GM19467 (cell line): ENCODE measurements at regions not wholly inside any gene's neighbourhood (a gene's known extent, or its start where the extent isn't known, plus 50 kb on each side); places are given as distances from the start of the nearest gene placed in this dataset.

Source experiments
- ATAC-seq: cut with Tn5 transposase; IDR thresholded peaks from one replicate; pipeline ENCODE4 v1.9.1; 2021; ENCODE audit warnings: mild to moderate bottlenecking, moderate library complexity; ENCODE audit not compliant: unreplicated experiment

- ATAC-seq = no peak
These were observed 54.6 kb downstream of the ZFP36L2 start for GRCh38 chr2:43171789-43172188.

DNA sequence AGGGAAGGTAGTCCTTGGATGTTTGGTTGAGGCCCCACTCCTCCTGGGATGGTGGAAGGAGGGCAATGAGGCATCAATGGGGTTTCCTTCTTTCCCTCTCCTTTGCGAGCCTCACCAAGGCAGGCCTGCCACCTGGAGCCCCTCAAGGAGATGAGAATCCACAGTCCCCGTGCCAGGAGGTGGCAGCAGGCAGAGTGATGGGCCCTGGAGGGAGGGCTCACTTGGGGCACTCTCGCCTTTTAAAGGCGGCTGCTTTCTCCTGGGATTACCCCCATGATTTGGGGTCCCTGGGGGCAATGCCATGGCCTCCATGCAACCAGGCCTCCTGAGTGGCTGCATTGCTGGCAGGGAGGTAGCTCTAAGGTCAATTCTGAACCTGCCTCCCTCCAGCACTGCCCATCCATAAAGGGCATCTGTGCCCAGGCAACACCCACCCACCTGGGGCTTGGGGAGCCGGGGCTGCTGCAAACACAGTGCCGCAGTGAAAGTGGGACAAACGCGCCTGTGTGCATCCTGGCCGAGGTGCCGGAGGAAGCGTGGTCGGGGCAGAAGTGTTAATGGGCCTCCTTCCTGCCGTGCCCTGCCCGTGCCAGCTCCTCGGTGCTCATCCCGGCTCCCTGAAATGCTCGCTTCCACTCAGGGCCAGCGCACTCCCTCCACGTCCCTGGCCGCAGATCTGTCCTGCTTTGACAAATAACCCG, 55.9 kb downstream of the ZFP36L2 start:
- no peak for ATAC-seq

DNA sequence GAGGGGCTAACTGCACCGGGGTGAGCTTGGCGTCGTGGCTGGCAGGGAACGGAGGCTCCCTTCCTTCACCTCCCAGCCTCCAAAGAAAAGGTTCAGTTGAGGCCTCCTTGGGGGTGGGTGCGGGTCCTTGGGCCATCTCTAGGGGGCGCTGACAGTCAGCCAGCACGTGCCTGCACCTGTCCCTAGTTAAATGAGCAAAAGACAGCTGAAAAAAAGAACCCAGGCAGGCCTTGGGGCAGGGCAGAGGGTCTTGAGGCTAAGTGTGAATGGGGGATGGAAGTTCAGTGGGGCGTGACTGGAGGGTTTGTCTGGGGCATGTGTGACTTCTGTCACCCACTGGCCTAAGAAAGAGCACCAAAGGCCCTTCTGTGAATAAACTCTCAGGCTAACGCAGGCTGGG, 56.4 kb downstream of the ZFP36L2 start:
- no peak for ATAC-seq

- no peak for ATAC-seq
These were observed 57.1 kb downstream of the ZFP36L2 start for GRCh38 chr2:43169099-43169945.

DNA sequence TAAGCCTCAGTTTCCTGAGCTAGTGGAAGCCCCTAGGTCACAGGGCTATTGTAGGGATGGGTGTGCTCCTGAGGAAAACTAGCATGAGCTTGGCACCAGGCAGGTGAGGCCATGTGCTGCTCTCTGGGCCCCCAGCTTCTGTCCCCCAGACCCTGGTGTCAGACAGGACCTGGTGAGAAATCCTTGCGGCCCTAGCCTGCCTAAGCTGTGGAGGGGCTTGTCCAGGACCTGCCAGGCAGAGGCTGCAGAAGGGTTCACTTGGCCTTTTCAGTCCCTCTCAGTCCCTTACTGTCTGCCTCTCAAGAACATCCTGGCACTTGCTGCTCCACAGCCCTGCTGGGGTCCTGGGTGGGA, 58.4 kb downstream of the ZFP36L2 start:
- no peak for ATAC-seq

DNA sequence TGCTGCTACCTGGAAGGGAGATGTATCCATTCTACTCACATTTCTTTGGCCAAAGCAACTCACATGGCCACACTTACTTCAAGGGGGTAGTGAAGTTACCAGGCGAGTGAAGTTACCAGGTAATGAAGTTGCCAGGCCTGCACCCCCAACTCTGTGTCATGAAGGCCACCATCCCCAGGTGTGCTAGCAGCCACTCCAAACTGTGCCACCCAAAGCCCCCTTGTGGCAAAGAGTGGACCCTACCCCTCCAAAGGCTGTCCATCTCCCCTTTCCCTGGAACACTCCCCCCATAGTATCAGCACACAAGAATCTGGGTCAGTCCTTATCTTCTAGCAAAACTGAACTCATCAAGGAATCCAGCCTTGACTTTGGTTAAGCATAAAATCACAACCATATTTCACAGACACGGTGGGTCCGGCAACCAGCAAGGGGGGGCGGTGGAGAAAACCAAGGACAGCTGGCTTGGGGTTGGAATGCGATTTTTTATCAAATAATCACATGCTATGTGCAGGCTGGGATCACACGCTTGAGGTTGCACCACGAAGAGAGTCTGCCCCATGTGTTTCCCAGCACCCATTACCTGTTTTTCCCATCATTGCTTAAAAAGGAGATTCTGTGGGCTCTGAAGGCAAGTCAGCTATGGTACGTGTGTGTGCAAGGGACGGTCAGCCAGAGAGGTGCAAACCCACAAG, 60.9 kb downstream of the ZFP36L2 start:
- no peak for ATAC-seq

DNA sequence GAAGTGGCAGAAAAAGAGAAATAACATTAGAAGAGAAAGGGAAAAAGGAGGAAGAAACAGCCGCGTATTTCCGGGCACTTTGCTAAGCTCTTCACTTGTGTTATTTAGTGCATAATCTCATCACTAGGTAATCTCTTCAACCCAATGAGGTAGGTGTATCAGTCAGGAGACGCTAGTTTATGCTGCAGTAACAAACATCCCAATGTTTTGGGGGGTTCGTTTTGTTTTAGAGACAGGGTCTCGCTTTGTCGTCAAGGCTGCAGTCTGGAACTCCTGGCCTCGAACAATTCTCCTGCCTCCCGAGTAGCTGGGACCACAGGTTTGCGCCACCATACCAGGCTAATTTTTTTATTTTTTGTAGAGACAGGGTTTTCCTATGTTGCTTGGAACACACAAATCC, 61.7 kb downstream of the ZFP36L2 start:
- ATAC-seq = no peak

GRCh38 chr2:43163584-43164270, 62.7 kb downstream of the ZFP36L2 start:
- no peak for ATAC-seq

DNA sequence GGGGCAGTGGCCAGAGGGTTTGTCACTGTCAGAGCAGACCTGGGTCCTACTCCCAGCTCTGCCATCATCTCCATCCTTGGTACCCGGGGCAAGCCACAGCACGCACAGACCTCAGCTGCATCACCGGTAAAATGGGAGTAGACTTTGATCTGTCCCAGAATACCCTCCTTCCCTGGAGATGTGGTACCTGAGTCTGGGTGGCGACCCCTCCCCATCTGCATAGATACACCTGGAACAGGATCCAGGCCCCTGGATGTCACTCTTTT, 64.0 kb downstream of the ZFP36L2 start:
- no peak for ATAC-seq

DNA sequence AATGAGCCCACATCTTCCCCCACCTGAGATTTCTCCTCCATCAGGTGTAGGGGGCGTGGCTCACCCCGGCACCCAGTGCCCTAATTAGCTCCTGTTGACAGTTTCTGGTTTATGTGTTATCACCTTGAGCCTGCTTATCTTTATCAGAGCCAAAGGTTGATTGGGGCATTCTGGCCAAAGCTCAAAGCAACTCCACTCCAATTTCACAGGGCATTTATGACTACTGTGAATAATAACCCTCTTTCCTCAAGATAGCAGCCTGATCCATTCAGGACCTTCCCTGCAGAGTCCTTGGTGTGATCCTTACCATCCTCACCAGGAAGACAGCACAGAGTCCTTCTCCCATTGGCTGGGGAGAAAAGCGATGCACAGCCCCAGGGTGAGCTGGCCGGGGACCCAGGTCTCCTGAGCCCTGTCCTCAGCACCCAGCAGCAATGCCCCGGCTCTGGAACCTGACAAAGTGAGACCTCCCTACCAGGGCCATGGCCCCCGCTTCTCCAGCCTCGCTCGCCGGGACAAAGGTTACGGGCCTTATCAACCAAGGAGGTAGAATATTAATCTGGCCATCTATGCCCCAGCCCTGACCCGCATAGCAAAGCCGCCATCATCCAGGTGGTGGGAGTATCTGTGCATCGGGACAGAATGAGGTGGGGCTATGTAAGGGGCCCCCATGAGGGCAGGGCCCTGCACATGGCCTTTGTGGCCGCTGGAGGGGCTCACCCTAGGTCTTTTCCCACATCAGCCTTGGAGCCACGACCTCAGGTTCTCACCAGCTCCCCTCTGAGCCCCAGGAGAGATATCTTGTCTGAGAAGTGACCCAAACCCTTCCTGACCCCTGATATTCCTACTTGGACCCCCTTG, 64.5 kb downstream of the ZFP36L2 start:
- ATAC-seq = no peak

DNA sequence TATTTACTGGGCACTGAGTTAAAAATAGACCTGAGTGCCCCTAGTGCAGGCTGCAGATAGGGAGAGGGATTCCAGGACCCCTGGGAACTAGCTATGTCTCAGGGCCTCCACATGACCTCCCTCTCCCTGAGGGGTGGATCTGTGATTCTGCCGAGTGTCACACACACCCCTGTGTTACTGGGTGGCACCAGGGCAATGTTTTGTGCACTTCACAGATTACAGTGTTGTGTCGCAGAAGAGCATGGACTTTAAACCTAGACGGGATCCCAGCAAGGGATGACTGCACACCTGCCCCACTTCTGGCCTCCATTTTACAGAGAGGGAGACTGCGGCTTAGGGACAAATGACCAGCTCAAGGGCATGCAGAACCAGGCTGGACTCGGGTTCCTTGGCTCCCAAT, 65.6 kb downstream of the ZFP36L2 start:
- ATAC-seq = no peak

DNA sequence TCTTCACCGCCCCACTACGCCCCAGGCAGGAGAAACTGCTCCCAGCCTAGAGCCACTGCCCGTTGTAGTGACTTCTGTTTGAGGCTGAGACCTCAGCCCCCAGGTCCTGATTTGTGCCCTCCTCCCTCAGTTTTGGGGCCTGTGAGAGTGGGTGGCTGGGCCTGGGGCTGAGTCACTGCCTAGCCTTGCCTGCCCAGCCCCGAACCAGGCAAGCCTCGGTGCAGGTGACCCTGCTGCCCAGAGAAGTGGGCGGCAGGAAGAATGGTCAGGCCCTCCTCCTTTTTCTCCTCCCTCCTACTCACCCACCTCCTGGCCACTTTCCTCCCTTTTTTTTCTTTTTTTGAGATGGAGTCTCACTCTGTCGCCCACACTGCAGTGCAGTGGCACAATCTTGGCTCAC, 66.6 kb downstream of the ZFP36L2 start:
- ATAC-seq = no peak

GRCh38 chr2:43158259-43158880, 68.0 kb downstream of the ZFP36L2 start:
- ATAC-seq = peak; percentile 25

DNA sequence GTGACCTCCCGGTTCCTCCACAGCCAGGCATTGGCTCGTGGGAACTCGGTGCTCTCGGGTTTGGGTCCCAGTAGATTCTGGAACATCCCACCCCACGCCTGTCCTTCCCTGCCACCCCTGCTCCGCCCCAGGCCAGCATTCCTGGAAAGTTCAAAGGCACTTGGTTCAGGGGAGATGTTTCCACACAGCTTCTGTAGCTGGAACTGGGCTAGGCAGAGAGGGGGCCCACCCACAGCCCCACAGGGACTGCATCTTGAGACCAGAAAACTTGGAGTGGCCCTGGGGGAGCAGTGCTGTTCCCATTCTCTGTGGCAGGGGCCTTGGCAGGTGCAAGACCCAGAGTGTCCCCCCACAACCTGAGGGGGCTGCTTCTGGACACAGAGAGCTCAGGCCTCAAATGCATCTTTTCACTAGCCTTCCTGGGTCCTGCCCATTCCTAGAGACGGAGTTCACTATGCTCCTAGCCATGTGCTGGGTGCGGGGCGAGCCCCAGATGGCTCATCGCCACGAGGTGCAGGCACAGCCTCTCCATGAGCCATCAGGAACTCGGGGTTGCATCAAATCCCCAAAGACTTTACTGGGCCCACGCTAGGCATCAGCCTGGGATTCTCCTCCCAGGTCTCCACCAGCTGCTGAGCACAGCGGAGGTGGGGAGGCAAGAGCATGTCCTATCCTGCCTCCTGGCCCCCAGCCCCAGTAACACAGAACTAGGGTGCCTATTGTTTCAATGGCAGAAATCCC, 68.7 kb downstream of the ZFP36L2 start:
- no peak for ATAC-seq

DNA sequence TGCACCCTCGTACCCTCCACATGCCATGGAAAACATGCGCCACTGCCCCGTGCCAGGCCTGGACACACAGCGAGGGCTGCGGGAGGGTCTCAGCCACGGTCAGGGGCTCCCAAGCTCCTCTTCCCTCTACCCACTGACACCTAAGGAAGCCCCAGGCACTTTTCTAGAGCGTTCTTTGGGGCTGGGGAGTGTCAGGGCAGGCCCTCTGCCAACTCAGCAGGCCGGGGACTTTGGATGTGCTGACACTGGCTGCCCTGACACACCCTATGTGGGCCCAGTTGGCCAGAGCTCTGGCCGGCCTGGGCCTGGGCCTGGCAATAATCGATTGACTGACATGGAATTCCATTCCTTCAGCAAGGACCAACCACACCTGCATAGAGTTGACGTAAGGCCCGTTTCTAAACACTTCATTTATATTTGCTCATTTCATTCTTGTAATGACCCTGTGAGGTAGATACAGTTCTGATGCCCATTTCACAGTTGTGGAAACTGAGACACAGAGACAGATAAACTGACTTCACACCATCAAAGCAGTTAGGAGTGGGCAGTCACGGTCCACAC, 70.5 kb downstream of the ZFP36L2 start:
- ATAC-seq = no peak

- no peak for ATAC-seq
These were observed 71.7 kb downstream of the ZFP36L2 start for GRCh38 chr2:43154685-43155084.

DNA sequence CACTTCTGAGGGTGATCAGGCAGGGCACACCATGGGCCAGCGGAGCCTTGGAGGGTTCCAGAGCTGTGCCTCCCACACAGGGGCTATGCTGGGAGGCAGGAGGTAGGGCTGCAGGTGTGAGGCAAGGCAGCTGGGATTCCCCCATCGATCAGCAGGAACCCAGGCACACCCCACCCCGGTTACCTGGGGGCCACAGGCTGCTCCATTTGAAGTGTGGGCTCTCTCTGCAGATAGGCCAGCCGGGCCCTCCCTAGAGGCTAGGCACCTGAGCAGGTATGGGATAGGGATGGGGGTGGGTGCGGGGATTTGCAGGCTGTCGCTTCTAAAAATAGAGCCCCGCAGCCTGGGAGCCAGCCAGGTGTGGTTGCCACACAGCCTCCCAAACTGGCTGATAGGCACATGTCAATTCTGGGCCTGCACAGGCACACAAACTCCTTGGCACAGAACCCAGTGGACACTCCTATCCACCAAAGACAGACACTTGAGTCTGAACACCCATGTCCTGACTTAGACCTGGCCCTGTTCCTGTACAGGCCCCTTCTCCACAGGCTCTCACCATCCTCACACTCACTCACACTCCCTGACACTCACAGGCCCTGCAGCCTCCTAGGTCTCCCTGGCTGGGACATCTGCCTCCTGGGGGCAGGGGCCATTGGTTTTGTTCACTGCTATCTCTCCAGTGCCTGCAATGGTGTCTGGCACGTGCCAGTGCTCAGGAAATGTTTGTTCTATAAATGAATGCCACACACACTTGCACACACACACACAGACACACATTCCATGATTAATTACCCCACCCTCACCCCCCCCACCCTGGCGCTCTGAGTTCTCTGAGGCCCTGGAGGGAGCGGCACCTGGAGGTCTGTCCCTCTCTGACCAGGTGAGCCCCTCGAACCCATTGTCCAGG, 73.4 kb downstream of the ZFP36L2 start:
- no peak for ATAC-seq

GRCh38 chr2:43152186-43152585, 74.2 kb downstream of the ZFP36L2 start:
- ATAC-seq = no peak
